OCI-LY7 (cell line): ENCODE measurements at regions not wholly inside any gene's neighbourhood (a gene's known extent, or its start where the extent isn't known, plus 50 kb on each side); places are given as distances from the start of the nearest gene placed in this dataset.
"Not testable (repeated sequence)": the region's sequence is repeated elsewhere in the genome, so short reads cannot be mapped to it uniquely, and the experiment has no call there.

Source experiments
- BruUV-seq: library from RNA; stranded (reverse); fragments of 400-500 nt; replicated peaks from 2 replicates; lab custom pipeline; 2021; lab: Mats Ljungman, UMichigan
- CTCF ChIA-PET: fragments of 300-600 bp; sonication (Branson Sonifier 250); formaldehyde crosslinking; loops from one replicate; lab custom pipeline; 2022; ENCODE audit warnings: antibody characterized with exemption; ENCODE audit not compliant: unreplicated experiment; lab: Charles Lee
- POLR2A ChIA-PET: fragments of 300-600 bp; sonication (Branson Sonifier 250); formaldehyde crosslinking; loops from one replicate; lab custom pipeline; 2022; ENCODE audit warnings: antibody characterized with exemption; lab: Charles Lee
- DNase-seq: peaks from one replicate; pipeline ENCODE4 v3.0.0-alpha.2; 2015; ENCODE audit warnings: low spot score
- H2AFZ ChIP-seq: fragments of 200-600 bp; sonication (generic), shearing (Covaris generic); 2 replicates; pipeline ENCODE4 v1.6.1; 2014; ENCODE audit warnings: mild to moderate bottlenecking, antibody characterized with exemption, low read length, moderate library complexity
- H3K27ac ChIP-seq: fragments of 200-600 bp; sonication (generic); 2 replicates; pipeline ENCODE4 v1.5.1; 2014; ENCODE audit warnings: mixed run types, low read depth, mild to moderate bottlenecking, moderate library complexity, low read length, inconsistent platforms; ENCODE audit not compliant: poor library complexity, severe bottlenecking
- H3K36me3 ChIP-seq: fragments of 200-600 bp; sonication (generic); 2 replicates; pipeline ENCODE4 v1.6.1; 2014; ENCODE audit warnings: mild to moderate bottlenecking, antibody characterized with exemption, low read length, moderate library complexity, mixed read lengths; ENCODE audit not compliant: insufficient read depth
- H3K4me1 ChIP-seq: fragments of 200-600 bp; sonication (generic); 2 replicates; pipeline ENCODE4 v1.5.1; 2014; ENCODE audit warnings: mild to moderate bottlenecking, low read length; ENCODE audit not compliant: insufficient read depth, poor library complexity, severe bottlenecking
- H3K4me2 ChIP-seq: fragments of 200-600 bp; sonication (generic); 2 replicates; pipeline ENCODE4 v1.6.1; 2014; ENCODE audit warnings: mild to moderate bottlenecking, low read length
- H3K4me3 ChIP-seq: fragments of 200-600 bp; sonication (generic); 2 replicates; pipeline ENCODE4 v1.5.1; 2014; ENCODE audit warnings: mild to moderate bottlenecking, low read depth, low read length; ENCODE audit not compliant: poor library complexity, severe bottlenecking
- H3K79me2 ChIP-seq: fragments of 200-600 bp; sonication (generic); 2 replicates; pipeline ENCODE4 v1.6.1; 2016; ENCODE audit warnings: low read depth, mild to moderate bottlenecking, low read length, moderate library complexity, mixed read lengths; ENCODE audit not compliant: insufficient read depth
- H3K9me2 ChIP-seq: fragments of 200-600 bp; sonication (generic); 2 replicates; pipeline ENCODE4 v1.6.1; 2016; ENCODE audit warnings: mild to moderate bottlenecking, low read length, mixed read lengths; ENCODE audit not compliant: insufficient read depth
- H3K9me3 ChIP-seq: fragments of 200-600 bp; sonication (generic); 2 replicates; pipeline ENCODE4 v1.6.1; 2014; ENCODE audit warnings: mild to moderate bottlenecking, mixed run types, low read length, mixed read lengths
- H4K20me1 ChIP-seq: fragments of 200-600 bp; sonication (generic); 2 replicates; pipeline ENCODE4 v1.6.1; 2014; ENCODE audit warnings: mild to moderate bottlenecking, antibody characterized with exemption, low read length, moderate library complexity, mixed read lengths; ENCODE audit not compliant: insufficient read depth
- CTCF ChIP-seq: fragments of 200-600 bp; sonication (generic); conservative IDR thresholded peaks from 2 replicates; pipeline ENCODE4 v1.5.1; 2014; ENCODE audit warnings: mild to moderate bottlenecking, antibody characterized with exemption, low read length, moderate library complexity, mixed read lengths
- EZH2phosphoT487 ChIP-seq: fragments of 200-600 bp; sonication (generic); IDR thresholded peaks from 2 replicates; pipeline ENCODE4 v1.6.1; 2018; ENCODE audit warnings: low read depth, borderline replicate concordance, mild to moderate bottlenecking, mixed run types, antibody characterized with exemption, low read length, moderate library complexity, mixed read lengths
- intact Hi-C: fragments of 100-400 bp; cut with micrococcal nuclease; formaldehyde crosslinking; loops from one replicate; pipeline ENCODE4 v1.10.0; 2022; ENCODE audit not compliant: unreplicated experiment

GRCh38 chr20:40016890-40017289, 672.1 kb downstream of the MAFB start:
- intact Hi-C loops = no loop called here
- no peak for TF ChIP-seq CTCF
- TF ChIP-seq EZH2phosphoT487 = no peak
- no TSS peak for BruUV-seq
- Histone ChIP-seq H3K9me3 (no peaks in the 10 kb centered on the region), H4K20me1 (no peaks in the 10 kb centered on the region), H3K4me2 (no peak overlapping the region), H3K36me3 (no peaks in the 10 kb centered on the region), H3K79me2 (no peaks in the 10 kb centered on the region), H3K9me2 (no peaks in the 10 kb centered on the region), H2AFZ (no peak overlapping the region), H3K4me1 (no peaks in the 10 kb centered on the region), H3K4me3 (no peak overlapping the region), H3K27ac (no peak overlapping the region)
- DNase-seq = no peak
- POLR2A ChIA-PET = no interaction called here
- CTCF ChIA-PET = no interaction called here

- CTCF ChIA-PET = no interaction called here
- DNase-seq = no peak
- H3K4me1 ChIP-seq = no peaks in the 10 kb centered on the region
- H3K9me3 ChIP-seq = no peaks in the 10 kb centered on the region
- H3K36me3 ChIP-seq = no peaks in the 10 kb centered on the region
- intact Hi-C loops = no loop called here
- H3K4me3 ChIP-seq = no peak overlapping the region
- no peaks in the 10 kb centered on the region for H4K20me1 ChIP-seq
- TF ChIP-seq CTCF (no peak), EZH2phosphoT487 (no peak)
- H3K9me2 ChIP-seq = no peaks in the 10 kb centered on the region
- H3K79me2 ChIP-seq = no peaks in the 10 kb centered on the region
- POLR2A ChIA-PET = no interaction called here
- no peak overlapping the region for H3K27ac ChIP-seq
- H2AFZ ChIP-seq = no peak overlapping the region
- no peak overlapping the region for H3K4me2 ChIP-seq
- no TSS peak for BruUV-seq
Measured at GRCh38 chr20:40016392-40016791, 672.6 kb downstream of the MAFB start.

GRCh38 chr20:40012026-40012425, 677.0 kb downstream of the MAFB start:
- H3K36me3 ChIP-seq, H2AFZ ChIP-seq, H3K4me2 ChIP-seq, H3K4me1 ChIP-seq, H3K9me2 ChIP-seq, H3K4me3 ChIP-seq, H4K20me1 ChIP-seq, H3K27ac ChIP-seq, BruUV-seq, intact Hi-C loops, DNase-seq, H3K9me3 ChIP-seq, POLR2A ChIA-PET, CTCF ChIA-PET, H3K79me2 ChIP-seq: not testable (repeated sequence)
